ENCODE measurements at regions not wholly inside any gene's neighbourhood (a gene's known extent, or its start where the extent isn't known, plus 50 kb on each side); places are given as distances from the start of the nearest gene placed in this dataset.

DNA sequence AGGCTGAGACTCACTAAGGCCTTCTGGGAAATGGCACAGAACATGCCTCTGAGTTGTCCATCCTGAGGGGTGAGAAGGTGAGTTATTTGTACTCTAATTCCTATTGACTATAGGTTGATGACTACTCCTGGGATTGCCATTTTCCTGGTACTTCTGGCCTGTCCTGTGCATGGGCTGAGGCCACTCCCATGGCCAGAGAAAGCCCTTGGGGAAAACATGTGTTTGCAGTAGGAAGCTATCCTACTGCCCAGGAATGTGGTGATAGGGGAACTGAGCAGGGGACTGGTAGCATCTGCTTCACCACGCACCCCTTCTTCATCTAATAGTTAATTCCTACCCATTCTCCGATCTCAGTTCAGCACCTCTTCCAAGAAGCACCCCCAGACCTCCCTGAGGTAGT lies 62.6 kb upstream of the MEX3C start:
- no peak for TF ChIP-seq ZNF747 (CRISPR knock-in tag; IDR thresholded peaks at IDR 0.05; ENCODE audit: borderline replicate concordance)
- no peak for TF ChIP-seq POLR2A (IDR thresholded peaks at IDR 0.05; ENCODE audit: insufficient read depth in 1 of 2, low read depth in 2 of 2, low read length in 2 of 2)
- TF ChIP-seq, protein P1, sequence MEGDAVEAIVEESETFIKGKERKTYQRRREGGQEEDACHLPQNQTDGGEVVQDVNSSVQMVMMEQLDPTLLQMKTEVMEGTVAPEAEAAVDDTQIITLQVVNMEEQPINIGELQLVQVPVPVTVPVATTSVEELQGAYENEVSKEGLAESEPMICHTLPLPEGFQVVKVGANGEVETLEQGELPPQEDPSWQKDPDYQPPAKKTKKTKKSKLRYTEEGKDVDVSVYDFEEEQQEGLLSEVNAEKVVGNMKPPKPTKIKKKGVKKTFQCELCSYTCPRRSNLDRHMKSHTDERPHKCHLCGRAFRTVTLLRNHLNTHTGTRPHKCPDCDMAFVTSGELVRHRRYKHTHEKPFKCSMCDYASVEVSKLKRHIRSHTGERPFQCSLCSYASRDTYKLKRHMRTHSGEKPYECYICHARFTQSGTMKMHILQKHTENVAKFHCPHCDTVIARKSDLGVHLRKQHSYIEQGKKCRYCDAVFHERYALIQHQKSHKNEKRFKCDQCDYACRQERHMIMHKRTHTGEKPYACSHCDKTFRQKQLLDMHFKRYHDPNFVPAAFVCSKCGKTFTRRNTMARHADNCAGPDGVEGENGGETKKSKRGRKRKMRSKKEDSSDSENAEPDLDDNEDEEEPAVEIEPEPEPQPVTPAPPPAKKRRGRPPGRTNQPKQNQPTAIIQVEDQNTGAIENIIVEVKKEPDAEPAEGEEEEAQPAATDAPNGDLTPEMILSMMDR (CRISPR knock-in tag; IDR thresholded peaks at IDR 0.05) = no peak
- no peak for TF ChIP-seq SIN3B (IDR thresholded peaks at IDR 0.05; ENCODE audit: low read length)
- TF ChIP-seq, protein P2, sequence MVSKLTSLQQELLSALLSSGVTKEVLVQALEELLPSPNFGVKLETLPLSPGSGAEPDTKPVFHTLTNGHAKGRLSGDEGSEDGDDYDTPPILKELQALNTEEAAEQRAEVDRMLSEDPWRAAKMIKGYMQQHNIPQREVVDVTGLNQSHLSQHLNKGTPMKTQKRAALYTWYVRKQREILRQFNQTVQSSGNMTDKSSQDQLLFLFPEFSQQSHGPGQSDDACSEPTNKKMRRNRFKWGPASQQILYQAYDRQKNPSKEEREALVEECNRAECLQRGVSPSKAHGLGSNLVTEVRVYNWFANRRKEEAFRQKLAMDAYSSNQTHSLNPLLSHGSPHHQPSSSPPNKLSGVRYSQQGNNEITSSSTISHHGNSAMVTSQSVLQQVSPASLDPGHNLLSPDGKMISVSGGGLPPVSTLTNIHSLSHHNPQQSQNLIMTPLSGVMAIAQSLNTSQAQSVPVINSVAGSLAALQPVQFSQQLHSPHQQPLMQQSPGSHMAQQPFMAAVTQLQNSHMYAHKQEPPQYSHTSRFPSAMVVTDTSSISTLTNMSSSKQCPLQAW (CRISPR knock-in tag; IDR thresholded peaks at IDR 0.05) = no peak
- no peak for TF ChIP-seq HOXA3 (CRISPR knock-in tag; IDR thresholded peaks at IDR 0.05)
- no peak for TF ChIP-seq CREB1 (IDR thresholded peaks at IDR 0.05)
- no peak for TF ChIP-seq CREB1 (CRISPR knock-in tag; IDR thresholded peaks at IDR 0.05)
- TF ChIP-seq FOXA1 (IDR thresholded peaks at IDR 0.05) = no peak
- no peak for TF ChIP-seq FOXA1 (CRISPR knock-in tag; IDR thresholded peaks at IDR 0.05)

Measured in HepG2 (cell line).